GM12865 (cell line): ENCODE measurements at regions not wholly inside any gene's neighbourhood (a gene's known extent, or its start where the extent isn't known, plus 50 kb on each side); places are given as distances from the start of the nearest gene placed in this dataset.

Experiments used
- DNase-seq: peaks from one replicate; pipeline ENCODE4 v3.0.0; 2010; ENCODE audit warnings: low read depth
- H3K4me3 ChIP-seq: 2 replicates; pipeline ENCODE4 v1.5.1; 2011; ENCODE audit warnings: mild to moderate bottlenecking, low read depth, low read length, control low read depth
- TF ChIP-seq, protein P1 (sequence below): IDR thresholded peaks from 2 replicates; pipeline ENCODE4 v1.5.1; 2011; ENCODE audit warnings: low read length, control low read depth, low read depth, inconsistent platforms; ENCODE audit not compliant: insufficient read depth; ENCODE audit errors: missing control alignments

DNA sequence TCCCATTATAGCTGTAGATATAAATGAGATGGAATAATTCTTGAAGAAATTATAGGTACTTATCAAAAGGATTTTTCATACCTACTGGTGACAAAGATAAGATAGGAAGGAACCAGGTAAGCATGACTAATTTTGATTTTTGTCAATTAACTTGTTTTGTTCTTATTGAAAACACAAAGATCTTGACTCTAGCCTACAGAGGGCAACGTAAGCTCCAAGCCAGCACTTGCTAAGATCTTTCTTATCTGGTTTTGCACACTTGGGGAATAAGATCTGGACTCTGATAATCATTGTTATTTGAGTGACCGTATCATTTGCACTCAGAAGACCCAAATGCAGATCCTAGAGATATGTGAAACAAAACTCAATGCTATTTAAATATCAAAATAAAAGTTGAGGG is 223.4 kb downstream of the VEGFC start:
- TF ChIP-seq, protein P1, sequence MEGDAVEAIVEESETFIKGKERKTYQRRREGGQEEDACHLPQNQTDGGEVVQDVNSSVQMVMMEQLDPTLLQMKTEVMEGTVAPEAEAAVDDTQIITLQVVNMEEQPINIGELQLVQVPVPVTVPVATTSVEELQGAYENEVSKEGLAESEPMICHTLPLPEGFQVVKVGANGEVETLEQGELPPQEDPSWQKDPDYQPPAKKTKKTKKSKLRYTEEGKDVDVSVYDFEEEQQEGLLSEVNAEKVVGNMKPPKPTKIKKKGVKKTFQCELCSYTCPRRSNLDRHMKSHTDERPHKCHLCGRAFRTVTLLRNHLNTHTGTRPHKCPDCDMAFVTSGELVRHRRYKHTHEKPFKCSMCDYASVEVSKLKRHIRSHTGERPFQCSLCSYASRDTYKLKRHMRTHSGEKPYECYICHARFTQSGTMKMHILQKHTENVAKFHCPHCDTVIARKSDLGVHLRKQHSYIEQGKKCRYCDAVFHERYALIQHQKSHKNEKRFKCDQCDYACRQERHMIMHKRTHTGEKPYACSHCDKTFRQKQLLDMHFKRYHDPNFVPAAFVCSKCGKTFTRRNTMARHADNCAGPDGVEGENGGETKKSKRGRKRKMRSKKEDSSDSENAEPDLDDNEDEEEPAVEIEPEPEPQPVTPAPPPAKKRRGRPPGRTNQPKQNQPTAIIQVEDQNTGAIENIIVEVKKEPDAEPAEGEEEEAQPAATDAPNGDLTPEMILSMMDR = no peak
- H3K4me3 ChIP-seq = no peak overlapping the region
- no peak for DNase-seq

DNA sequence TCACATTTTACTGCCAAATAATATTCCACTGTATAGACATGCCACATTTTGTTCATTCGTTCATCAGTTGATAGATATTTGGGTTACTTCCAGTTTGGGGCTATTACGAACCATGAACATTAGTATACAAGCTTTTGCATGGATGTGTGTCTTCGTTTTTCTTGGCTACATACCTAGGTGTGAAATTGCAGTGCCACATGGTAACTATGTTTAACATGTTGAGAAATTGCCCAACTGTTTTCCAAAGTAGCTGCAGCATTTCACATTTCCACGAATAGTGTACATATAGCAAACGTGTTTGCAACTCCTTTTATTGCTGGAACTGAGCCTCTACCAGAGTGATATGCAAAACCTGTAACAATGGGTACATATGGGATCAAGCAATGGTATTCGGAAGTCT is 221.5 kb downstream of the VEGFC start:
- no peak overlapping the region for H3K4me3 ChIP-seq
- DNase-seq = no peak
- TF ChIP-seq, protein P1 = no peak

DNA sequence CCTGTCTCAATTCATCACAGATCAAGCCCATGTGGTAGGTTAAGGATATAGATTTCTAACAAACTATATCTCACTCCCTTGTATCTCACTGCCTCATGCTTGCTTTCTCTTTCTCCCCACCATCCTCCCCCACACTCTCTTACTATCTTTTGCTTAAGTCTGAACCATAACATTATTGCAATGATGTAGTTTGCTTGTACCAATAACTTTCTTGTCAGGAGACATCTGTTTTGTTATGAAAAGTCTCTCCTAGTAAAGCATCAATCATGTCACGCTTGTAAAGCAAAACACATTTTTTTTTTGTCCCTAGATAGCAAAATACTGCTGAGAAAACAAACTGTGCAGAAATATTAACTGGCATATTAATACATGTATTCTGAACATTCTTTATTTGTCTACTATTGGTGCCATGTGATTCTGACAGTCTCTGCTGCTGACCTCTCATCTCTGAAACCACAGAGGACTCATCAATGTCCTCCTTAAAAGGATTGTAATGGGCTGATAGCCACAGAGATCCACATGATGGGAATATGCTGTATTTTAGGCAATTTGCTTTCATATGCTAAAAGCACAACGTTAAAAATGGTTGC is 217.5 kb downstream of the VEGFC start:
- no peak for DNase-seq
- H3K4me3 ChIP-seq = no peak overlapping the region
- TF ChIP-seq, protein P1 = no peak

DNA sequence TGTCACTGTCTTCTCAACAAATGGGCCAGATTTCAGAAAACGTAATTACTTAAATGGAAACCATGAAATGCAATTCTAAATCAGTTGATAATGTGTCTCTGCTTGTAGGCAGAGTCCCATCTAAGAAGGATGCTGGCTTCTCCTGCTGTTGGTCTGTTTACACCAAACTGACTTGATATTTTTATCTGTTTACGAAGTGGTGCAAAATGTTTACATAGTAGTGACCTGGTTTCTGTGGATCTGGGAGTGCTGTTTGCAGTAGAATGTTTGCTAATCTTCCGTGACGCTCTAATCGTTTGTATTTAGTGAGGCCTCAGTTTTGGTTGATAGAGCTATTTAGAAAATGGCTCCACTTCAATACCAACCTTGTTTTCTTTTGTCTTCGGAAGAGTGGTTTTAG is 213.5 kb downstream of the VEGFC start:
- DNase-seq = no peak
- TF ChIP-seq, protein P1 = no peak
- H3K4me3 ChIP-seq = no peak overlapping the region

DNA sequence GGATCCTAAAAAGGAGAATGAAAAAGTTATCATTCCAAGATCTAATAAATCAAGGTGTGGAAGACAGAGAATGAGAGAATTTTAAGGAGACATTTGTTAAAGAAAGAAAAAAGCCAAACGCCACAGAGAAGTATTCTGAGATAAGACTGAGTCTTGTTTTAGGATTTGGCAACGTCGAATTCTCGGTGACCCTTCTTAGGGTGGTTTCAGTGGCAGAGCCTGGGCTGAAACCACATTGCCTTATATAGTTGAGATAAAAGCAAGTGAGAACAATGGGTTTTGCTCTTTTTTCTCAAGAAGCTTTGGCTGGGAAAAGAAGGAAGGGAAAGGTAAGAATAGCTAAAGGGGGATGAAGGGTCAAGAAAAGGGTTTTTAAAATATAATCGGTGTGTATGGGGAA is 209.4 kb downstream of the VEGFC start:
- TF ChIP-seq, protein P1 = no peak
- no peak overlapping the region for H3K4me3 ChIP-seq
- DNase-seq = no peak

DNA sequence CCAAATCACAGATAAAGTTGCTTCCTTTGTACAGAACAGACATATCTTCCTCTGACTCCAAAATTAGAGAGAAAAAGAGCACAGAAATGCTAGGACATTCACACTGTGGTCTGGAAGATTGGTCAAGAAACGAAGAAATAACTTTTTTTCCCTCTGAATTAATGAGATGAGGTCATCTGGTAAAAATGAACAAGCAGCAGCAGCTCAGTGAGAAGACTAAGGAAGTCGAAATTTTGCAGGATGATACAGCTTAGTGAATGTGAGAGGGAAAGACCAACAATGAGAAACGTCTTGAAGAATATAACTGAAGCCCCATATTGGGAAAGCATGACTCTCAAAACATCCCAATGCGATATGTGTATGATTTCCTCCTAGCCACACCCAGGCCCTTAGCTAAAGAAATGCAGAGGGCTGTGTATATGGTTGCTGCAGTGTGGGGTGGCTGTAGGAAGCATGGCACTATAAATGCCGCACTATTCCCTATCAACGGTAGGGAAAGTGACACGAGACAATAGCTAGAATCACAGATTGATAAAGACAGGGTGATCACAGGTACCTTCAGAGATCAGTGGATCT is 208.6 kb downstream of the VEGFC start:
- H3K4me3 ChIP-seq = no peak overlapping the region
- TF ChIP-seq, protein P1 = no peak
- DNase-seq = no peak

DNA sequence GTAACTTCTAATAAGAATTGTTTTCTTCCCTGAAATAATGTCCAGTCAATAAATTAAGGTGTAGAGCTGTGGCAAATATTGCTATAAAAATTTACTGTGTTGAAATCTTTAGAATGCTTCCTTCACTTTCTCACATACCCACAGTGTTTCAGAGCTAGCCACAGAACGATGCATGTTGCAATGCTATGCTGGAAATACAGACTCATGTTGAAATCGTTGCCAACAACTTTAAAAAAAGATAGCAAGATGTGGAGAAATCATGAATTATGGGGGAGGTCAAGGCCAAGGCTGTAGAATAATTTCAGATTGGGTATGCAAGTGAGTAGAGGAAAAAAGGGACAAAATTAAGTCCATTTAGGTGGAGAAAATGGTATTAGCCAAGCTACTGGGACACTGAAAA is 204.8 kb downstream of the VEGFC start:
- no peak for DNase-seq
- no peak overlapping the region for H3K4me3 ChIP-seq
- TF ChIP-seq, protein P1 = no peak
